Activated T-cell treated with anti-CD3 and anti-CD28 coated beads, Interleukin-2, amount 50 U/mL, for 4 hours (primary cell): ENCODE measurements at regions not wholly inside any gene's neighbourhood (a gene's known extent, or its start where the extent isn't known, plus 50 kb on each side); places are given as distances from the start of the nearest gene placed in this dataset.
"Not testable (repeated sequence)": the region's sequence is repeated elsewhere in the genome, so short reads cannot be mapped to it uniquely, and the experiment has no call there.

Experiments used
- ATAC-seq, 2 donors: fragments of 200-7000 bp; cut with Tn5 transposase; one replicate each; pipeline ENCODE4 v1.10.0; 2021
- DNase-seq: peaks from one replicate; pipeline ENCODE4 v3.0.0-alpha.2; 2020
- H3K27me3 Mint-ChIP-seq: one replicate; pipeline ENCODE4 v1.8.0; 2021; ENCODE audit warnings: low read depth, mixed read lengths
- H3K36me3 Mint-ChIP-seq: one replicate; pipeline ENCODE4 v1.8.0; 2022; ENCODE audit warnings: mixed read lengths; ENCODE audit not compliant: insufficient read depth
- H3K4me1 Mint-ChIP-seq: one replicate; pipeline ENCODE4 v1.8.0; 2021; ENCODE audit warnings: low read depth, mixed read lengths
- H3K4me3 Mint-ChIP-seq: one replicate; pipeline ENCODE4 v1.8.0; 2021; ENCODE audit warnings: mild to moderate bottlenecking, moderate library complexity, mixed read lengths
- H3K9me3 Mint-ChIP-seq: one replicate; pipeline ENCODE4 v1.8.0; 2021; ENCODE audit warnings: mixed read lengths

DNA sequence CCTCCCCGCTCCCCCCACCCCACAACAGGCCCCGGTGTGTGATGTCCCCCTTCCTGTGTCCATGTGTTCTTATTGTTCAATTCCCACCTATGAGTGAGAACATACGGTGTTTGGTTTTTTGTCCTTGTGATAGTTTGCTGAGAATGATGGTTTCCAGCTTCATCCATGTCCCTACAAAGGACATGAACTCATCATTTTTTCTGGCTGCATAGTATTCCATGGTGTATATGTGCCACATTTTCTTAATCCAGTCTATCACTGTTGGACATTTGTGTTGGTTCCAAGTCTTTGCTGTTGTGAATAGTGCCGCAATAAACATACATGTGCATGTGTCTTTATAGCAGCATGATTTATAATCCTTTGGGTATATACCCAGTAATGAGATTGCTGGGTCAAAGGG, 104.3 kb downstream of the MTPN start:
- not testable (repeated sequence) for H3K36me3 Mint-ChIP-seq

DNA sequence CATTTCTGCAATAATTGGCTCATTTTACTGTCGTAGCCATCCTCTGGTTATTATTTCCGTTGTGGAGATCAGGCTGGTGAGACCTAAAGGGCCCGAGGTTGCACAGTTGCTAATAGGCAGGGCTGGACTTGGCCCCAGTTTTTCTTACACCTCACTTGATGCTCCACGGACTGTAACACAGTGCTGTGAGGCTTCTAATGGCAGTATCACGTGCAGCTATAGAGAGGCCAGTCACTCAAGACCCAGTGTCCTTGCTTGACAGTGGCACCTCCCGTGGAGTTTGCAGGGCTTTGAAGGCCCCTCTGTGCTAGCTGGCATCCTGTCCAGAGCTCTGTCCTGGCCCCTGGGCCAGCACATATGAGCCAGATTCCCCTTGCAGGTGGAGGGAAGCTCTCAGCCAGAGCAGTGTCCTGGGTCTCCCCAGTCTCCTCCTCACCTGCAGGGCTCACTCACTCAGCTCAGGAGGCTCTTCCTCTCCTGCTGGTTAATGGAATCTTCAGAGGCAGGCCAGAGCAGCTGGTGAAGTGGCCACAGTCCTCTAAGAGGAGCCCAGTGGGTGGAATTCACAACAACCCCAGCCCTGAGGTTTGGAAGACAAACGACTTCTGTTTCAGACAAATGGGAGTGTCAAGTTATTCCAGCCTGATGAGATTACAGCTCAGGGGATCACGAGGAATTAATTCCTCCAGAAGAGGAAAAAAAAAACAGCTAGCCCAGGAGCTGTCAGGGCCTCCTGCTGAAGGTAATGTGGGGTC, 114.2 kb upstream of the FAM180A start:
- Mint-ChIP-seq H3K27me3 (no peaks in the 10 kb centered on the region), H3K4me3 (no peak overlapping the region), H3K9me3 (peaks cover 3% of the 10 kb centered on the region), H3K36me3 (no peaks in the 10 kb centered on the region), H3K4me1 (no peaks in the 10 kb centered on the region)
- no peak for DNase-seq
- no peak for ATAC-seq

More for the DNA sequence above, 104.3 kb downstream of the MTPN start:
- not testable (repeated sequence) for ATAC-seq, H3K9me3 Mint-ChIP-seq, H3K4me3 Mint-ChIP-seq, H3K4me1 Mint-ChIP-seq, H3K27me3 Mint-ChIP-seq, DNase-seq

DNA sequence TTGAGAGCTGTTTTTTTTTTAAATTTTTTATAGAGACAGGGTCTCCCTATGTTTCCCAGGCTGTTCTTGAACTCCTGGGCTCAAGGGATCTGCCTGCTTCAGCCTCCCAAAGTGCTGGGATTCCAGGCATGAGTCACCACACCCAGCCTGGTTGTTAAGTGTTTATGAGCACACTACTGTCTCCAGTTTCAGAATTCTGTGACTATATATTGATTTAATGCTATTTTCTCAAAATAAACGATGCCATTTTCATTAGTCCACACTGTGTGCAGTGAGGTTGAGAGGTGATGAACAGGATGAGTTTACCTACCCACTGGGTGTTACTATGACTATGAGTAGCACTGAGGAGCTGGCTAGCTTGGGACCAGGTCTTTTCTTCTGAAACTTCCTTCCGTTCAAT, 110.9 kb upstream of the FAM180A start:
- Mint-ChIP-seq H3K27me3 (peaks cover 3% of the 10 kb centered on the region), H3K36me3 (no peaks in the 10 kb centered on the region), H3K4me3 (no peak overlapping the region), H3K9me3 (peaks cover 3% of the 10 kb centered on the region), H3K4me1 (no peaks in the 10 kb centered on the region)
- DNase-seq (no peak), ATAC-seq (no peak)

DNA sequence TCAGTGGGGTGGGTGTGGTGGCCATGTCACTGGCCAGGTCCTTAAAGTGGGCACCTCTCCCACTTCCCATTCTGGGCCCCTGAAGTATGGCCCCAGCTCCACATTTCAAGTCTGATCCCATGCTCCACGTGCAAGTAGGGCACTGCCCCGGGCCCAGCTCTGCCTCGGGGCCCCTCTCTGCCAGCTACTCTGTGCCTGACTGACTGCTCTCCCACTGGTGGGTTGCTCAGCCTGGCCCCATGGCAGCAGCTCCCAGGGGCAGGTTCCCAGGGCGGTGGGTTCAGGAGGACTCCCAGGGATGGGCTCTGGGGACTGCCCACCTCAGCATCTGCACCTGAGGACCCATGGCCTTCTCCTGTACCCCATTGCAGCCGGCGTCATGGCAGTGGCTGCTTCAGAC, 110.2 kb upstream of the FAM180A start:
- ATAC-seq (no peak), DNase-seq (no peak)
- no peaks in the 10 kb centered on the region for H3K4me1 Mint-ChIP-seq
- peaks cover 3% of the 10 kb centered on the region for H3K9me3 Mint-ChIP-seq
- H3K27me3 Mint-ChIP-seq: peaks cover 5% of the 10 kb centered on the region
- no peak overlapping the region for H3K4me3 Mint-ChIP-seq
- H3K36me3 Mint-ChIP-seq: no peaks in the 10 kb centered on the region

DNA sequence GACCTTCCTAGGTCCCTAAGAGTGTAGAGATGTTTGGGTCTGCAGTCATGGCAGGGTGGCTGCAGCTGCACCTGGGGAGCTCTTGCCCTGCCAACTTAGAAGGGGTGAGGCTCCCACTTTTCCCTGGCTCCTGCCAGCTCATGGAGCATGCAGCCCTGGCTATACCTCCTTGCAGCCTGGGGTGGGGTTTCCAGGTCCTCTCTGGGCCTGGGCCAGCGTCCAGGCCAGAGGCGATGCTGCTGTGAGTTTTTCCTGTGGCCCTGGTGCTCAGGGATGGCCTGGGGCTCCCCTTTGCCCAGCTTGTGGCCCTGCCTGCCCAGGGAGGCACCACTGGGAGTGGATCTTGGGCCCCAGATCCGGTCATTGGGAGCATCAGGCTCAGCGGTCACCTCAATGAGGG, 109.8 kb upstream of the FAM180A start:
- Mint-ChIP-seq H3K36me3 (no peaks in the 10 kb centered on the region), H3K4me3 (no peak overlapping the region), H3K27me3 (peaks cover 7% of the 10 kb centered on the region), H3K4me1 (no peaks in the 10 kb centered on the region), H3K9me3 (peaks cover 3% of the 10 kb centered on the region)
- no peak for ATAC-seq
- DNase-seq: no peak

DNA sequence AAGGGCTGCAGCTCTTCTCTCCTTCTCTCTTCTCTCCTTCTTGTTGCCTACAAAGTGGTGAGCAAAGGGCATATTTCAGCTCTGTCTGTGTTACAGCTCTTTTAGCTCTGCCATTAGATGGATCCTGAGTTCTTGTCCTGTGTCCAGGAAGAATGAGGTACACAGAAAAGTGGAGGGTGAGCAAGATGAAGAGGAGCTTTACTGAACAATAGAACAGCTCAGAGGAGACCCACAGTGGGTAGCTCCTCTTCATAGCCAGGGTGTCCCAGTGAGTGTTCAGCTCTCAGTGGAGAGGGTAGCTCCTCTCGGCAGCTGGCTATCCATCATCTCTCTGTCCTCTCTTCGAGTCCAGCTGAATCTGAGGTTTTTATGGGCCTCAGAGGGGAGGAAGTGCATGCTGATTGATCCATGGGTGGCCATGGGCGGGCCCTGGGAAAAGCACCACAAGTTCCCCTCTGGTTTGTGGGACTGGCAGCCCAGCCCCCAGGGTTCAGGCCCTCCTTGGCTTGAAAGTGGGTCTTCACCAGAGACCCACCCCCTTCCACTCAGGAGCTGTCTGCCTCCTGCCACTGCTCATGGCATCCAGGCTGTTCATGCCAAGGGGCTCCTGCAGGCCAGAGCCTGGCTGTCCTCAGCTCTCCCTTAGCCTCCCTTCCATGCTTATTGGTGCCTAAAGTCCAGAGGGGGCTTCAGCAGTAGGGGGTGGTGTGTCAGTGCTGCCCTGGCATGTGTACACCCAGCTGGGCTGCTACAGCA, 109.1 kb upstream of the FAM180A start:
- Mint-ChIP-seq H3K4me1 (no peaks in the 10 kb centered on the region), H3K36me3 (no peaks in the 10 kb centered on the region), H3K4me3 (no peak overlapping the region), H3K9me3 (peaks cover 3% of the 10 kb centered on the region), H3K27me3 (peaks cover 8% of the 10 kb centered on the region)
- DNase-seq: no peak
- ATAC-seq: no peak

DNA sequence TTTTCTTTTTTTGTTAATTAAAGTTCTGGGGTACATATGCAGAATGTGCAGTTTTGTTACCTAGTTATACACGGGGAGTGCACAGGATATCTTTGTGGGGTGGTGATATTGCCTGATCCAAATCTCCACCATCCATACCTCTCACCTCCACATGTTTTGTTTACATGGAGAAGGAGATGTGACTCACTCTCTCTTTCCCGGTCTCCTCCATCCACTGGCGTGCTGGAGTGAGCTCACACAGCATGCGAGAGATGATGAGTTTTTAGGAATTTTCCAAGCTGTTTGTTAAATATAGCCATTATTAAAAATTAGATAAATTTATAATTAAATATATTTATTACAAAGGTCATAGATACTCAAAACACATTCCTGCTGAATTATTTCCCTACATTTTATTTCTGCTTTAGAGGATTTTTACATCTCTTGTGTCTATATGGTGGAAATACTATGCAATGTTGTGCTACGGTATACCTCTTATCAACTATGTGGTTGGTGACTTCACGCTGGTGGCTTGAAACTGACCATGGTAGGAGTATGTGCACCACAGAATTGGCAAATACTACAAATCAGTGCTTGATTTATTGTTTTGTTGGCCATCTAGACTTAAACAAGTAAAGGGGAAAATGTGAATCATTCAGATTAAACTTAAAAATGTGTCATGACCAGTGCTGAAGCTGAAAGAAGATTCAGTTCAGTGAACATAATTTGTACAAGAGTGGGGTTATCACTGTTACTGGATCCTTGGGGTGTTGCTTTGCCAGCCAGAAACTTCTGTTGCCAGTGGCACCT, 107.9 kb upstream of the FAM180A start:
- no peak for ATAC-seq
- no peaks in the 10 kb centered on the region for H3K4me1 Mint-ChIP-seq

DNA sequence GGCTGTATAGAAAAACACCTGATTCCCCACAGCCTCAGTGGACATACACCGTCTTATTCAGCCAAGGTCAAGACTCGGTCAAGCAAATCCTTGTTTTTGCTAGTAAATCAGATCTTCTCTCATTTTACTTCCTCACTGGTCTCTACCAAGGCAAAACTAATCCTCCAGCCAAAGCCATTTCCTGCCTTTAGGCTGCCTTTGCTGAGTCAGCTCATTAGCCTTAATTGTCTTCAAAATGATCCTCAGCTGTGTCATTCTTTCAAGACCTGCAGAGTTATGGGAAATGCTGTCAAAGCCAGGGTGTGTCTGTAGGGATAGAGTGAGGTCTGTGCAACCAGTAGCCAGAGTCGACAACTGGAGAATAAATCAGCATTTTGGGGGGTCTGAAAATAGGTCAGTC, 107.2 kb upstream of the FAM180A start:
- no peak for ATAC-seq
- Mint-ChIP-seq H3K36me3 (no peaks in the 10 kb centered on the region), H3K4me1 (no peaks in the 10 kb centered on the region), H3K9me3 (peaks cover 13% of the 10 kb centered on the region), H3K27me3 (peaks cover 14% of the 10 kb centered on the region), H3K4me3 (no peak overlapping the region)
- DNase-seq: no peak

More for the DNA sequence above, 107.9 kb upstream of the FAM180A start:
- DNase-seq: no peak
- Mint-ChIP-seq H3K27me3 (peaks cover 14% of the 10 kb centered on the region), H3K4me3 (no peak overlapping the region), H3K36me3 (no peaks in the 10 kb centered on the region), H3K9me3 (peaks cover 14% of the 10 kb centered on the region)

DNA sequence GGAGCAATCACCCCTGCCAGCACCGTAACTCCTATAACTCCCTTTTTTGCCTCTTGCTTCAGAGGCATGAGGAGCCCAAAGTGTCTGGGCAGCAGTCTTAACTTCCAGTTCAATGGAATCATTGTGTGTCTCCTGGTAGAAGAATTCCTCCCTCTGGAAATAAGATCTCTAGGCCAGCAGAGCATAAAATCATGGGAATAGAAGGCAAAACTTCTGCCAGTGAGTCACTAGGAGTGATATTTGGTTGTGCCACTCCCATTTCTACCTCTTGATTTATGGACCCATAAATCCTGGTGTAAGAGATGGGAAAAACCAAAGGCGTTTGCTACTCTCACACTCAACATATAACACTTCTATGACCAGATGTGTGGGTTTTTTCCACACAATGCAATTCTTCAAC, 104.9 kb upstream of the FAM180A start:
- DNase-seq (no peak), ATAC-seq (no peak)
- Mint-ChIP-seq H3K4me1 (no peaks in the 10 kb centered on the region), H3K4me3 (no peak overlapping the region), H3K9me3 (peaks cover 11% of the 10 kb centered on the region), H3K36me3 (no peaks in the 10 kb centered on the region), H3K27me3 (peaks cover 14% of the 10 kb centered on the region)

DNA sequence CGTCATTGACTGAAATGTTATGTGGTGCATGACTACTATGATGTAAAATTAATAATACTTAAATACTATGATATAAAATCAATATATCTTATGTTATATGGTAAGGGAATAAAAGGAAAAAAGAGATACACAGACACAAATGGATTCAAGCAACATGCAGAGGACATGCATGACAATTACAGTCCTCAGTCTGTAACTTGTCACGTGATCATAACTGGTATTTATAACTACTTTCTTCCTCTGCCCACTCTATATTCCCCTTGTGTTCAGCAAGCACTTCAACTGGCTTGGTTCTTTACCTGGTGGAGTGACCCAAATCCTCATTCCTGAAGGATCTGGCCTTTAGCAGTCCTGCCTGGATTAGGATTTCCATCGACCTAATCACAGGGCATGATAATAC, 104.4 kb upstream of the FAM180A start:
- ATAC-seq: no peak
- Mint-ChIP-seq H3K4me3 (no peak overlapping the region), H3K27me3 (peaks cover 14% of the 10 kb centered on the region), H3K4me1 (no peaks in the 10 kb centered on the region), H3K36me3 (no peaks in the 10 kb centered on the region), H3K9me3 (peaks cover 11% of the 10 kb centered on the region)
- no peak for DNase-seq

DNA sequence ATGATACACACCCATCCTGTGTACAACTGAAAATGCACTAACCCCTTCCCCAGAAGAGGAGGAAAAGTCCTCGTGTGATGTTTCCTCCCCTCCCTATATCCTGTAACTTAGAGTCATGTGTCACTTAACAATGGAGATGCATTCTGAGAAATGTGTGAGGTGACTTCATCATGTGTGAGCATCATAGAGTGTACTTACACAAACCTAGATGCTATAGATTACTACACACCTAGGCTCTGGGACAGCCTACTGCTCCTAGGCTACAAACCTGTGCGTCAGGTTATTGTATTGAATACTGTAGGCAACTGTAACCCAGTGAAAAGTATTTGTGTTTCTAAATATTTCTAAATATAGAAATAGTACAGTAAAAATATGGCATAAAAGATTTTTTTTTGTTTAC, 98.6 kb upstream of the FAM180A start:
- H3K4me1 Mint-ChIP-seq: peaks cover 6% of the 10 kb centered on the region
- ATAC-seq (no peak), DNase-seq (no peak)
- peaks cover 6% of the 10 kb centered on the region for H3K9me3 Mint-ChIP-seq
- H3K4me3 Mint-ChIP-seq: no peak overlapping the region
- peaks cover 2% of the 10 kb centered on the region for H3K27me3 Mint-ChIP-seq
- no peaks in the 10 kb centered on the region for H3K36me3 Mint-ChIP-seq

DNA sequence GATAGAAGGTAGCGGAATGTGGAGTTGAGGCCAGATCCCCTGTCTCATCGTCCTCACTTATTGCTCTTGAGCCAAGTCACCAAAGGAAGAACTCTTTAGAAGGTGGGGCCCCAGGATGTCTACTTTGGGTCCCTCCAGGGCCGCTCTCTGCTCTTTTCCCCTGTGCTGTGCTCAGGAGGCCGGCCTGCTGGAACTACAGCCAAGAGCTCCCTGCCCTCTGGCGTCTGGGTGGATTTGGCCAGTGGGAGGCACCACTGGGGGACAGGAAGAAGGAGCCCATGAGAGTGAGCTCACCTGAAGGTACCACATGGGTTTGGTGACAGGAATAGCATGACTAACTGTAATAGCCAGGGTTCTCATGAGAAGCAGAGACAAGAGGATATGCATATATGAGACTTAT, 97.7 kb upstream of the FAM180A start:
- peaks cover 6% of the 10 kb centered on the region for H3K4me1 Mint-ChIP-seq
- H3K9me3 Mint-ChIP-seq: no peaks in the 10 kb centered on the region
- no peak for ATAC-seq
- no peaks in the 10 kb centered on the region for H3K27me3 Mint-ChIP-seq
- no peak overlapping the region for H3K4me3 Mint-ChIP-seq
- no peak for DNase-seq
- H3K36me3 Mint-ChIP-seq: no peaks in the 10 kb centered on the region

DNA sequence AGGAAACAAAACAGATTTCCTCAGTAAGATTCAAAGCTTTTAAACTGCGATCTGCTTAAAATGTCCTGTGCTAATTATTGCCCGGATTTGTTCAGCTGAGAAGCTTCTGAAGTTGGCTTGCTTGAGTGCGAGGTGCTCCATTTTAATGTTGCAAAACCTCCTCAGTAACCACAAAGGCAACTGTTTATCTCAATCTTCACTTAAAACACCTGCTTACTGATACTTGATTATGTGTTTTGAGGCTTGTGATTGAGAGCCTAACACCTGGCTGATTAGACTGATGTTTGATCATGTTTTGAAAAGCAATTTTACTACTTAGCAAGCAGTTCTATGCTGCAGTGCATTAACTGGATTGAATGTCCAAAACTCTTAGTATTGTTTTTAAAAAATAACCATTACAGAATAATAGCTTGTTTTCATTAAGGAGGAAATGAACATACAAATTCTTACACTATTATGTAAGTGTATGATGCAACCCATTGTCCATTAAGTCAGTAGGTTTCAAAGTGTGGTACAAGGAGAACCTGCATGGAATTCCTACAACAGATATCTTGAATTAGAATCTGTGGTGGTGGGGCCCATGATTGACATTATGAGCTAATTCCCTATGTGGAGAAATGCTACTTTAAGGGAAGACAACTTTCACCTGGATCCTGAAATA, 96.9 kb upstream of the FAM180A start:
- no peaks in the 10 kb centered on the region for H3K36me3 Mint-ChIP-seq
- H3K4me1 Mint-ChIP-seq: peaks cover 6% of the 10 kb centered on the region
- no peak overlapping the region for H3K4me3 Mint-ChIP-seq
- no peak for ATAC-seq
- no peak for DNase-seq
- no peaks in the 10 kb centered on the region for H3K9me3 Mint-ChIP-seq
- no peaks in the 10 kb centered on the region for H3K27me3 Mint-ChIP-seq

DNA sequence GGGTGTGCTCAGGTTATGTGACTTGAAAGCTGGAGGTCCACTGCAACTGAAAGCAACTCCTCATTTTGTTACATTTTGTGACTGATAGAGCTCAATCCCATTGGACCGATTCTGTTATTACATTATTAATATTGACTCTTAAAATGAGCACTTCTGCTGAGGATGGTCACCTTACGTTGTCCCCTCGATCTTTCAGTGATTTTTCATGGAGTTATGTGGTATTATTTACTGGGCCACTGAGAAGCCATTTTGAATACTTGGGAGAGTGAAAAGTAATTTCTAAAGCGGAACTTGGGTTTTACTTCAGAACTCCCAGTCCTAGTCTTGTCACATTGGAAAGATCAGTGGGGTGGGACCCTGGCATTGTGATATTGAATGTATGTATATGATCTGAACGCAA, 96.3 kb upstream of the FAM180A start:
- no peaks in the 10 kb centered on the region for H3K36me3 Mint-ChIP-seq
- H3K4me1 Mint-ChIP-seq: peaks cover 6% of the 10 kb centered on the region
- H3K9me3 Mint-ChIP-seq: no peaks in the 10 kb centered on the region
- H3K4me3 Mint-ChIP-seq: no peak overlapping the region
- ATAC-seq (no peak), DNase-seq (no peak)
- H3K27me3 Mint-ChIP-seq: no peaks in the 10 kb centered on the region
